H54 (cell line): ENCODE measurements at regions not wholly inside any gene's neighbourhood (a gene's known extent, or its start where the extent isn't known, plus 50 kb on each side); places are given as distances from the start of the nearest gene placed in this dataset.

ENCODE experiments used
- DNase-seq: peaks from one replicate; pipeline ENCODE4 v3.0.0; 2011; ENCODE audit warnings: low spot score, mixed read lengths; ENCODE audit not compliant: insufficient read length
- FAIRE-seq: peaks from 3 replicates; lab custom pipeline; 2011; peaks lifted over from hg19 to GRCh38; lab: Jason Lieb, UNC
- POLR2A ChIP-seq: IDR thresholded peaks from 2 replicates; pipeline ENCODE4 v1.6.1; 2011; ENCODE audit warnings: low read depth, mild to moderate bottlenecking, low read length

DNA sequence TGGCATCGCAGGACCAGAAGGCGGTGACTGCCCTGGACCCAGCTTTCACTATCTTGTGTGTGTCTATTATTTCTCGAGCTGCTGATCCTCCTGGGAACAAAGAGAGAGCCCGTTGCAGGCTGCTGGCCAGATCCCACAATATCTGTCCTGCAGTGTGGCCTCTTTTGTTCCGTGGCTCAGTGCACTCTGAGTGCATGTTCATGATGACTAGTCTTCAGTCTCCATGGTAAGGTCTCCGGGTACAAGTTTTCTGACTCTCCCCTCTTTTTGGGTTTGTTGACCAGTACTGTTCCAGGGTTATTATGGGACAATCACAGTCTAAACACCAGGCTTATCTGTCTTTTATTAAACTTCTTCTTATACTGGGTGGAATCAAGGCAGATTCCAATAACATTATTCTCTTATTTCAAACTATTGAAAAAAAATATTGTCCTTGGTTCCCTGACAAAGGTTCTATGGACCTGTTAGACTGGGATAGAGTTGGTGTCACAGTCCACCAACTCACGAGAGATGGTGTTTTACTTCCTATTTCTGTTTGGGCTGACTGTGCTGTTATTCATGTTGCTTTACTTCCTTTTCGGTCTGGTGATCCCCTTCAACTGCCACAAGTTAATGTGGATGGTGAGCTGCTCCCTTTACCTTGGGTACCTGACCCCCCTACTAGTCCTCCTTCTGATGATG, 192.9 kb upstream of the ALG10B start:
- no peak for DNase-seq
- no peak for FAIRE-seq
- no peak for TF ChIP-seq POLR2A

DNA sequence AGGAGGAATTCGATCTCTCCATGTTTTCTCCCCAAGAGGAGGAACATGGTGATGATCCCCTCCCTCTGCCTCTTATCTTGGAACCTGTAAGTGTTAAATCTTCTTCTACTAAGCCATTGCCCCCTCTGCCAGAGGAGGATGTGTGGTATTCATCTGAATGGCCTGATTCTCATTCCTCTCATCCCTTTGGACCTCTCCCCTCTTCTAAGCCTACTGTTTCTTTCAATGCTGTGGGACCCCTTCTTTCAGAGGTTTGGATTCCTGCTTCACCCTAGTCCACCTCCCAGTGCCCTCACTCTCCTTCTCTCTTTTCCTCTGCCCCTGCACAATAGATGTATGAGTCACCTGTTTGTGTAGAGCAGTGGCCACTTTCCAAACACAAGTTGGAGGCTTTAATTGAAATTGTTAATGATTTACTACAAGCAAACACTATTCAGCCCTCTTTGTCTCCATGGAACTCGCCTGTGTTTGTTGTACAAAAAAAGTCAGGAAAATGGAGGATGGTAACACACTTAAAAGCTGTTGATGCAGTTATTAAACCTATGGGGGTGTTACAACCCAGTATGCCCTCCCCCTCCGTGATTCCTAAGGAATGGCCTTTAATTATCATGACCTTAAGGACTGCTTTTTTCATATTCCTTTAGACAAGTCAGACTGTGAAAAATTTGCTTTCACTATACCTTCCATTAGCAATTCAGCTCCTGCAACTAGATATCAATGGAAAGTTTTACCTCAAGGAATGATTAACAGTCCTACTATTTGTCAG, 192.1 kb upstream of the ALG10B start:
- DNase-seq = no peak
- FAIRE-seq = no peak
- TF ChIP-seq POLR2A = no peak

- no peak for TF ChIP-seq POLR2A
Observed at GRCh38 chr12:38132139-38132538, 184.4 kb upstream of the ALG10B start.

GRCh38 chr12:38137287-38137686, 179.3 kb upstream of the ALG10B start:
- DNase-seq = no peak
- no peak for TF ChIP-seq POLR2A
- FAIRE-seq = no peak

More at GRCh38 chr12:38132139-38132538, 184.4 kb upstream of the ALG10B start:
- FAIRE-seq (no peak), DNase-seq (no peak)

DNA sequence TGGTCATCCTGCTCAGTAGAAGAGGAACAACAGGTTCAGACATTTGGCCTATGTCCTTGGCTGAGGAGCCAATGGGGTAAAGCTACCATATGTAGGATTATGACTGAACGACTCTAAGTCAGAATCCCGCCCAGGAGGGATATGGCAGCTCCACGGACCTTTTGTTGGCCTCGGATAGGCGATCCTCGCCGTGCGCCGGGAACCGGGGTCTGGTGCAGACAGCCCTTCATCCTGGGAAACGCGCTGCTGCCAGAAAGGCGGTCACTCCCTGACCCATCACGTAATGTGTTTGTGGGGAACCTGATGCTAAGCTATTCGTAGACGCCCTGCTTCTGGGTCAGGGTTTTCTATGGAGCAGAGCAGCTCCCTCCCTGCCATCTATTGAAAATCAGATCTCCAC, 178.9 kb upstream of the ALG10B start:
- DNase-seq (no peak), FAIRE-seq (no peak)
- TF ChIP-seq POLR2A = no peak

DNA sequence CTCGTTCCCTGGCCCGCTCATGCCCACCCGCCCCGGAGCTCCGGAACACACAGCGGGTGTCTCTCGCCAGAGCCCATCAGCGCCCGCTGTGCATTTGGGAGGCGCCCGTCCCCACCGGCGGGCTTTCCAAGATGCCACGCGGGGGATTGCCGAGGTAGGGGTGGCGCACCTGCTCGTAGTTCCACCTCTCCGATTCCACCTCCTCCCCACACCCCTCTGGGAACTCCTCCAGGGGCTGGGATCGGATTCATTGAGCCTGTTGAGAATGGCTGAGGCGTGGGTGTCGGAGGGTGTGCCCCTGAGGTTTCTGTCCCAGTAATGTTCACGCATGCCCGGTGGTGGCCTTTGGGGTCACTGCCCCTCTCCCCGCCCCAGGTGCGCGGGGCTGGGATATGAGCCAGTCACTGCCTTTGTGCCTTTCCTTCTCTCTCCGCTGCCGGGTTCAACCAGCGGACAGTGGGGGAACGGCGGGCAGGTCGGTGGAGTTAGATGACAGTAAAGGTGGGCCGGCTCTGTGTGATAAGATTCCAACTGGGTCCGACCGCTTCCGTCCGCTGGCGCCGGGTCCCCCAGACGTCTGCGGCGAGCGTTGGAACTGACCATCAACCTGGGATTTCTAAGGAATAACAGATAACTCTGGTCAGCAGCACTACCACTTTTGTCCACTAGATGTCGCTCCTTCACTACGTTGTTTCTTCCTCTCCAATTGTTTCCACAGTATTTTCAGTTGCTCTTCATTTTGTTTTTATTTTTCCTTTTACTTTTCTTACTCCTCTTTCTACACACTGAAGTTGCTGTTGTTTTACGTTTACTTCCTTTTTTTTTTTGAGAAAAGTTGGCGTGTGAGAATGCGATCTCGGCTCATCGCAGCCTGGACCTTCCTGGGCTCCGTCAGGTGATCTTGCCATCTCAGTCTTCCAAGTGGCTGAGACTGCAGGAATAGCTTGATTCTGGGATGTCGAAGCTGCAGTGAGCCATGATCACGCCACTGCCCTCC, 178.1 kb upstream of the ALG10B start:
- TF ChIP-seq POLR2A = no peak
- FAIRE-seq (peak; percentile 72), DNase-seq (peak; percentile 42)

DNA sequence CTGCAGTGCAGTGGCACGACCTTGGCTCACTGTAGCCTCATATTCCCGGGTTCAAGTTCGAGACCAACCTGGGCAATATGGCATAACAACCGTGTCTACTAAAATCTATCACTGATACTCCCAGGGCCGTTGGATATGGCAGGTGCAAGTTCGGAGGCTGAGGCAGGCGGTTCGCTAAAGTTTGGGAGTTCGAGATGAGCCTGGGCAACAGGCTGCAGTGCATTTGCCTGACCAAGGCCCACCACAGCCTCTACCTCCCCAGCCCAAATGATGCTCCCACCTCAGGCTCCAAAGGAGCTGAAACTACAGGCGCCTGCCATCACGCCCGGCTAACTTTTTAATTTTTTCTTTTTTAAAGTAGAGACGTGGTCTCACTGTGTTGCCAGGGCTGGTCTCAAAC, 177.1 kb upstream of the ALG10B start:
- no peak for FAIRE-seq
- no peak for TF ChIP-seq POLR2A
- no peak for DNase-seq

DNA sequence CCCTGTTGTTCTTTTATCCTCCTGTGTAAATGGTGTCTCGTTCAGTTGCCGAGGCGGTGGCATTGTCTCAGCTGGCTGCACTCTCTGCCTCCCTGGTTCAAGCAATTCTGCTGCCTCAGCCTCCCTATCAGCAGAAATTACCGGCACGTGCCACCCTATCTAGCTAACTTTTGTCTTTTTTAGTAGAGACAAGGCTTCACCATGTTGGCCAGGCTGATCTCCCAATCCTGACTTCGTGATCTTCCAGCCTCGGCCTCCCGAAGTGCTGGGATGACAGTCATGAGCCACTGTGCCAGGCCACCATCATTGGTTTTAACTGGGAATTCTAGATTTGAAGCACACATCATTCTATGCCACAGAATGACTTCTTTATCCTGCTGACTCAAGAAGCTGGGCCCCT, 175.3 kb upstream of the ALG10B start:
- no peak for DNase-seq
- TF ChIP-seq POLR2A = no peak
- no peak for FAIRE-seq

DNA sequence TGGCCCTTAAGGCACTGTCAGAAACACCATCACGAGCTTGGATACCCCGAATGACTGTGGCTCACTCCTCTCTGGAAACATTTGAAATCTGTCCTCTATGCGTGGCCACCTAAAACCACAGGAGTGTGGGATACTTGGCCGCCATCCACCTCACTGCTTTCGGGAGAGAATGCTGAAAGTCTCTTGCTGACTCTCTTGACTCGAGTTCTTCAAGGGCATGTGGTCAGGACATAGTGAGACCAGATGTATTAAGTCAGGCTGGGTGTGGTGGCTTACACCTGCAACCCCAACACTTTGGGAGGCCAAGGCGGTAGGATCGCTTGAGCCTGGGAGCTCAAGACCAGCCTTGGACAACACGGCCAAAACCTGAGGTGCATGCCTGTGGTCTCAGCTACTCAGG, 174.7 kb upstream of the ALG10B start:
- no peak for TF ChIP-seq POLR2A
- DNase-seq (no peak), FAIRE-seq (no peak)

GRCh38 chr12:38142974-38143373, 173.6 kb upstream of the ALG10B start:
- no peak for DNase-seq
- TF ChIP-seq POLR2A = no peak
- FAIRE-seq = no peak

DNA sequence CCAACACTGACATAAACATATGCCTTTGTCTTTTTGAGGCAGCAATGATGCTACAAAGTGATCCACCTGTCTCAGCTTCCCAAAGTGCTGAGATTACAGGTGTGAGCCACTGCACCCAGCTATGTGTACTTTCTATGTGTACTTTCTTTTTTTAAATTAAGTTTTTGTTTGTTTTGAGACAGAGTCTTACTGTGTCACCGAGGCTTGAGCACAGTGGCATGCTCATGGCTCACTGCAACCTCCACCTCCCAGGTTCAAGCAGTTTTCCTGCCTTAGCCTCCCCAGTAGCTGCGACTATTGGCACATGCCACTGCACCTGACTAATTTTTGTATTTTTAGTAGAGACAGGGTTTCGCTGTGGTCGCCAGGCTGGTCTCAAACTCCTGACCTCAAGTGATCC, 172.5 kb upstream of the ALG10B start:
- DNase-seq (no peak), FAIRE-seq (no peak)
- no peak for TF ChIP-seq POLR2A

GRCh38 chr12:38144601-38145436, 171.8 kb upstream of the ALG10B start:
- no peak for TF ChIP-seq POLR2A
- DNase-seq (no peak), FAIRE-seq (no peak)
